K562 (cell line): ENCODE measurements at regions not wholly inside any gene's neighbourhood (a gene's known extent, or its start where the extent isn't known, plus 50 kb on each side); places are given as distances from the start of the nearest gene placed in this dataset.

Experiments used
- ATAC-seq: fragments of 200-7000 bp; cut with Tn5 transposase; 3 replicates; pipeline ENCODE4 v1.9.1; 2020; ENCODE audit warnings: moderate library complexity
- BruUV-seq: library from RNA; stranded (reverse); fragments of 400-500 nt; replicated peaks from 2 replicates; lab custom pipeline; 2021; lab: Mats Ljungman, UMichigan
- CTCF ChIA-PET: fragments of 300-600 bp; formaldehyde crosslinking; extraction: SDS; loops from one replicate; lab custom pipeline; 2021; ENCODE audit warnings: low intra/inter-chr PET ratio; lab: Yijun Ruan, JAX
- POLR2A ChIA-PET: fragments of 300-600, 350-650 bp; sonication (Branson Sonifier 250); formaldehyde crosslinking; extraction: SDS; loops from one replicate; lab custom pipeline; 2021; ENCODE audit warnings: antibody characterized with exemption, inconsistent platforms; lab: Yijun Ruan, JAX
- DNase-seq, 4 experiments: peaks; one replicate each; pipeline versions ENCODE4 v3.0.0 to v3.0.0-alpha.2; 2011 to 2018; ENCODE audit warnings: low spot score in 3 of 4, mixed read lengths in 3 of 4; ENCODE audit errors: extremely low read depth in 1 of 4
- FAIRE-seq: peaks from 2 replicates; lab custom pipeline; 2011; peaks lifted over from hg19 to GRCh38; lab: Jason Lieb, UNC
- H2AFZ ChIP-seq: 2 replicates; pipeline ENCODE4 v1.6.0; 2011; ENCODE audit warnings: low read depth, low read length, control low read depth, inconsistent platforms
- H3K27ac ChIP-seq: fragments of 200-600 bp; 3 replicates; pipeline ENCODE4 v1.8.0; 2011; ENCODE audit warnings: low read depth, mild to moderate bottlenecking, control low read depth, inconsistent platforms, low read length, moderate library complexity, mixed read lengths; ENCODE audit errors: extremely low read depth
- H3K27me3 ChIP-seq, 2 experiments: fragments of 300-600 bp in 1 of 2; 2 replicates in 1 of 2; 3 replicates in 1 of 2; pipeline versions ENCODE4 v1.6.0 to v1.8.0; 2011; ENCODE audit warnings: inconsistent platforms in 2 of 2, low read length in 2 of 2, mild to moderate bottlenecking in 1 of 2, mixed read lengths in 1 of 2, moderate library complexity in 1 of 2; ENCODE audit not compliant: control insufficient read depth in 2 of 2, insufficient read depth in 2 of 2
- H3K36me3 ChIP-seq: fragments of 300-600 bp; 3 replicates; pipeline ENCODE4 v1.8.0; 2011; ENCODE audit warnings: mild to moderate bottlenecking, low read length, inconsistent platforms; ENCODE audit not compliant: control insufficient read depth, insufficient read depth
- H3K4me1 ChIP-seq, 2 experiments: fragments of 200-600 bp in 1 of 2; replicated peaks in 1 of 2; 2 replicates in 1 of 2; 3 replicates in 1 of 2; pipeline versions ENCODE4 v1.5.1 to v1.8.0; 2011; ENCODE audit warnings: inconsistent platforms in 2 of 2, low read length in 2 of 2, mild to moderate bottlenecking in 1 of 2, mixed read lengths in 1 of 2, moderate library complexity in 1 of 2; ENCODE audit not compliant: control insufficient read depth in 2 of 2, insufficient read depth in 2 of 2
- H3K4me2 ChIP-seq: 2 replicates; pipeline ENCODE4 v1.6.1; 2011; ENCODE audit warnings: low read length, control low read depth, inconsistent platforms, mixed read lengths; ENCODE audit not compliant: insufficient read depth
- H3K4me3 ChIP-seq: fragments of 200-600 bp; sonication (generic), shearing (Covaris generic); 2 replicates; pipeline ENCODE4 v1.5.1; 2016; ENCODE audit warnings: control low read depth, inconsistent platforms
- H3K79me2 ChIP-seq: fragments of 200-600 bp; 3 replicates; pipeline ENCODE4 v1.8.0; 2011; ENCODE audit warnings: low read length, inconsistent platforms; ENCODE audit not compliant: control insufficient read depth, insufficient read depth
- H3K9ac ChIP-seq, 2 experiments: 2 replicates each; pipeline versions ENCODE4 v1.6.0 to v1.6.1; 2011; ENCODE audit warnings: low read depth in 2 of 2, low read length in 2 of 2, control low read depth in 1 of 2, inconsistent platforms in 1 of 2, mild to moderate bottlenecking in 1 of 2, mixed read lengths in 1 of 2; ENCODE audit not compliant: insufficient read depth in 1 of 2
- H3K9me1 ChIP-seq: one replicate; pipeline ENCODE4 v1.6.0; 2011; ENCODE audit warnings: inconsistent platforms, mild to moderate bottlenecking, low read length, moderate library complexity; ENCODE audit not compliant: control insufficient read depth, insufficient read depth
- H3K9me3 ChIP-seq: replicated peaks from 2 replicates; pipeline ENCODE4 v1.5.1; 2011; ENCODE audit warnings: low read depth, low read length, inconsistent platforms; ENCODE audit not compliant: control insufficient read depth, insufficient read depth
- H4K20me1 ChIP-seq: replicated peaks from 2 replicates; pipeline ENCODE4 v1.6.1; 2011; ENCODE audit warnings: low read length, inconsistent platforms, mixed read lengths; ENCODE audit not compliant: control insufficient read depth, insufficient read depth
- ATF1 ChIP-seq, 2 experiments: fragments of 450-650 bp in 1 of 2; IDR thresholded peaks; 2 replicates each; pipeline ENCODE4 v1.6.1; 2016; ENCODE audit warnings: missing compliant biosample characterization in 1 of 2, missing genetic modification characterization in 1 of 2
- CBX3 ChIP-seq, 2 experiments: IDR thresholded peaks; 1 replicate in 1 of 2; 2 replicates in 1 of 2; pipeline ENCODE4 v1.6.1; 2012; ENCODE audit warnings: inconsistent platforms in 2 of 2, low read length in 2 of 2, borderline replicate concordance in 1 of 2, control low read depth in 1 of 2
- DACH1 ChIP-seq: fragments of 450-650 bp; IDR thresholded peaks from 2 replicates; pipeline ENCODE4 v1.6.1; 2018; ENCODE audit not compliant: partially characterized antibody
- DIDO1 ChIP-seq: fragments of 450-650 bp; IDR thresholded peaks from 2 replicates; pipeline ENCODE4 v1.6.1; 2016; ENCODE audit warnings: low read depth, missing biosample characterization, missing genetic modification characterization
- E2F8 ChIP-seq: fragments of 450-650 bp; IDR thresholded peaks from 2 replicates; pipeline ENCODE4 v1.7.1; 2018; ENCODE audit warnings: mild to moderate bottlenecking, low read depth; ENCODE audit not compliant: partially characterized antibody
- GATAD2A ChIP-seq: fragments of 450-650 bp; IDR thresholded peaks from 2 replicates; pipeline ENCODE4 v1.6.1; 2017
- GTF2E2 ChIP-seq: fragments of 200-800 bp; sonication (Bioruptor generic); IDR thresholded peaks from 2 replicates; pipeline ENCODE4 v1.6.1; 2016; ENCODE audit warnings: missing genetic modification characterization, missing compliant biosample characterization
- ILK ChIP-seq: fragments of 450-650 bp; IDR thresholded peaks from 2 replicates; pipeline ENCODE4 v1.6.1; 2016; ENCODE audit warnings: missing genetic modification characterization, low read depth, mild to moderate bottlenecking, missing compliant biosample characterization, moderate library complexity, borderline replicate concordance
- KLF6 ChIP-seq: fragments of 250-450 bp; sonication (Bioruptor Pico); IDR thresholded peaks from 2 replicates; pipeline ENCODE4 v1.4.0; 2020; ENCODE audit warnings: mild to moderate bottlenecking, moderate library complexity, borderline replicate concordance
- MCM3 ChIP-seq: fragments of 450-650 bp; IDR thresholded peaks from 2 replicates; pipeline ENCODE4 v1.6.1; 2016
- PHB2 ChIP-seq: fragments of 450-650 bp; IDR thresholded peaks from 2 replicates; pipeline ENCODE4 v1.6.1; 2017; ENCODE audit warnings: low read depth
- RERE ChIP-seq: sonication (generic); formaldehyde crosslinking; IDR thresholded peaks from 2 replicates; pipeline ENCODE4 v1.8.0; 2023; ENCODE audit warnings: missing genetic modification reagents, mild to moderate bottlenecking, borderline replicate concordance
- SAFB ChIP-seq: fragments of 200-400 bp; formaldehyde crosslinking; IDR thresholded peaks from 2 replicates; pipeline ENCODE4 v1.6.1; 2017; ENCODE audit warnings: low read depth, low read length, borderline replicate concordance
- TFAM ChIP-seq: fragments of 250-450 bp; sonication (Bioruptor Pico); conservative IDR thresholded peaks from 2 replicates; pipeline ENCODE4 v1.5.0; 2021; ENCODE audit warnings: mild to moderate bottlenecking, moderate library complexity
- ZBTB1 ChIP-seq: sonication (generic); formaldehyde crosslinking; IDR thresholded peaks from 2 replicates; pipeline ENCODE4 v1.8.1; 2023; ENCODE audit warnings: missing genetic modification reagents, low read depth, mild to moderate bottlenecking, borderline replicate concordance
- ZBTB17 ChIP-seq: fragments of 450-650 bp; formaldehyde crosslinking; IDR thresholded peaks from 2 replicates; pipeline ENCODE4 v1.4.0; 2020; ENCODE audit warnings: mild to moderate bottlenecking
- ZNF354B ChIP-seq: fragments of 250-450 bp; sonication (Bioruptor Pico); IDR thresholded peaks from 2 replicates; pipeline ENCODE4 v1.4.0; 2020
- ZNF584 ChIP-seq: fragments of 200-800 bp; sonication (Bioruptor generic); IDR thresholded peaks from 2 replicates; pipeline ENCODE4 v1.6.1; 2016; ENCODE audit warnings: low read depth, mild to moderate bottlenecking, missing genetic modification characterization, missing compliant biosample characterization
- in situ Hi-C: fragments of 300-500 bp; cut with MboI; formaldehyde crosslinking; loops from 4 replicates; pipeline ENCODE4 v1.15.0; 2018; ENCODE audit warnings: inconsistent platforms, mixed read lengths
- intact Hi-C: fragments of 100-400 bp; cut with micrococcal nuclease; formaldehyde crosslinking; loops from 2 replicates; pipeline ENCODE4 v1.14.2; 2022

- Histone ChIP-seq H3K27me3 (no peaks in the 10 kb centered on the region), H4K20me1 (no peaks in the 10 kb centered on the region), H3K36me3 (no peaks in the 10 kb centered on the region), H3K9me3 (no peaks in the 10 kb centered on the region), H3K4me1 (no peaks in the 10 kb centered on the region), H3K9ac (no peak overlapping the region), H3K27ac (no peak overlapping the region)
- in situ Hi-C loops: no loop called here
- ATAC-seq (no peak), DNase-seq (no peak), FAIRE-seq (no peak)
- no TSS peak for BruUV-seq
- CTCF ChIA-PET: no interaction called here
- TF ChIP-seq MCM3: no peak
- no peak for TF ChIP-seq ILK (tag)
- TF ChIP-seq PHB2: no peak
- TF ChIP-seq ZBTB17: no peak
- no peak for TF ChIP-seq ATF1 (CRISPR knock-in tag; IDR thresholded peaks at IDR 0.05)
- TF ChIP-seq ATF1 (tag; IDR thresholded peaks at IDR 0.05): no peak
- TF ChIP-seq CBX3 (IDR thresholded peaks at IDR 0.05; ENCODE audit: borderline replicate concordance in 1 of 2, low read length in 2 of 2): no peak
- TF ChIP-seq TFAM (CRISPR knock-in tag): no peak
- TF ChIP-seq SAFB: no peak
- TF ChIP-seq DIDO1 (tag): no peak
- TF ChIP-seq GTF2E2 (tag): no peak
- no peak for TF ChIP-seq ZNF584 (CRISPR knock-in tag)
- TF ChIP-seq KLF6 (CRISPR knock-in tag): no peak
- TF ChIP-seq ZBTB1 (CRISPR knock-in tag): no peak
- TF ChIP-seq GATAD2A: no peak
- TF ChIP-seq E2F8: no peak
- no peak for TF ChIP-seq ZNF354B
- no peak for TF ChIP-seq DACH1
- no peak for TF ChIP-seq RERE (CRISPR knock-in tag)
- TF ChIP-seq, all 486 proteins: peak for 0
- POLR2A ChIA-PET: no interaction called here
- no peak overlapping the region for H2AFZ ChIP-seq
- H3K4me2 ChIP-seq: no peak overlapping the region
- no peaks in the 10 kb centered on the region for H3K79me2 ChIP-seq
- H3K4me3 ChIP-seq: no peak overlapping the region
- intact Hi-C loops: no loop called here
- H3K9me1 ChIP-seq: no peaks in the 10 kb centered on the region
Observed at GRCh38 chr12:87320724-87321123, 708.5 kb downstream of the C12orf50 start.
